ENCODE measurements at regions not wholly inside any gene's neighbourhood (a gene's known extent, or its start where the extent isn't known, plus 50 kb on each side); places are given as distances from the start of the nearest gene placed in this dataset.
"Not testable (repeated sequence)": the region's sequence is repeated elsewhere in the genome, so short reads cannot be mapped to it uniquely, and the experiment has no call there.

- peak; percentile 6 for DNase-seq (ENCODE audit: low spot score)
Measured at GRCh38 chr2:125364192-125364983, 1291.6 kb upstream of the GYPC start.

- DNase-seq (ENCODE audit: low spot score) = no peak
Measured at GRCh38 chr2:125364984-125365265, 1291.0 kb upstream of the GYPC start.

- no peak for DNase-seq (ENCODE audit: low spot score)
Measured at GRCh38 chr2:125371867-125372266, 1284.1 kb upstream of the GYPC start.

- no peak for DNase-seq (ENCODE audit: low spot score)
Measured at GRCh38 chr2:125373293-125373692, 1282.7 kb upstream of the GYPC start.

- DNase-seq (ENCODE audit: low spot score) = peak; percentile 3
Measured at GRCh38 chr2:125386074-125386473, 1269.9 kb upstream of the GYPC start.

GRCh38 chr2:125397535-125398251 is 1258.3 kb upstream of the GYPC start:
- DNase-seq (ENCODE audit: low spot score) = no peak

- no peak for DNase-seq (ENCODE audit: low spot score)
Measured at GRCh38 chr2:125398738-125399524, 1257.0 kb upstream of the GYPC start.

DNA sequence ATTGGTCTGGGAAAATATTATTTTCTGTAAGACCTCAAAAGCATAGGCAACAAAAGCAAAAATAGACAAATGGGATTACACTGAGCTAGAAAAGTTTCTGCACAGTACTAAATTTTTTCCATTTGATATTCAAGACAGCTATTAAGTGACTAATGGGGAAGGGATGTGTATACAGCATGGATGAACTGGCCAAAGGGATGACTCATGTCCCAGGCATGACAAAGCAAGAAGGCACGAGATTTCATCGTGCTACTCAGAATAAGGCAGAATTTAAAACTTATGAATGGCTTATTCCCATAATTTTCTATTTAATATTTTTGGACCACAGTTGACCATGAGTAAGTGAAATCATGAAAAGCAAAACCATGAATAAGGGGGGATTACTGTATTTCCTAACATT is 1250.1 kb upstream of the GYPC start:
- DNase-seq (ENCODE audit: low spot score) = no peak

- no peak for DNase-seq (ENCODE audit: low spot score)
Measured at GRCh38 chr2:125408874-125409538, 1247.0 kb upstream of the GYPC start.

DNA sequence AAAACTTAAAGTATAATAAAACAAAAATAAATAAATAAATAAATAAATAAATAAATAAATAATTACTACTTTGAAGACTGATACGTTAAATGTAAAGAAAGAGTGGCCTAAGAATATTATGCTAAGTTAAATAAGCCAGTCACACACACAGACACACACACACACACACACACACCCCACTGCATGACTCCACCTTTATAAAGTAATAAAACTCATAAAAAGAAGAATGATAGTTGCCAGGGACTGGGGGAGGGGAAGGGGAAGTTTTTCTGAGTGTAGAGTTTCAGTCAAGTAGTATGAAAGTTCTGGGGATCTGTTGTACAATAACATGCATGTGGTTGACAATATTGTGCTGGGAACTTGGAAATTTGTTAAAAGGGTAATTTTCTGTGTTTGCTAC is 1237.5 kb upstream of the GYPC start:
- no peak for DNase-seq (ENCODE audit: low spot score)

DNA sequence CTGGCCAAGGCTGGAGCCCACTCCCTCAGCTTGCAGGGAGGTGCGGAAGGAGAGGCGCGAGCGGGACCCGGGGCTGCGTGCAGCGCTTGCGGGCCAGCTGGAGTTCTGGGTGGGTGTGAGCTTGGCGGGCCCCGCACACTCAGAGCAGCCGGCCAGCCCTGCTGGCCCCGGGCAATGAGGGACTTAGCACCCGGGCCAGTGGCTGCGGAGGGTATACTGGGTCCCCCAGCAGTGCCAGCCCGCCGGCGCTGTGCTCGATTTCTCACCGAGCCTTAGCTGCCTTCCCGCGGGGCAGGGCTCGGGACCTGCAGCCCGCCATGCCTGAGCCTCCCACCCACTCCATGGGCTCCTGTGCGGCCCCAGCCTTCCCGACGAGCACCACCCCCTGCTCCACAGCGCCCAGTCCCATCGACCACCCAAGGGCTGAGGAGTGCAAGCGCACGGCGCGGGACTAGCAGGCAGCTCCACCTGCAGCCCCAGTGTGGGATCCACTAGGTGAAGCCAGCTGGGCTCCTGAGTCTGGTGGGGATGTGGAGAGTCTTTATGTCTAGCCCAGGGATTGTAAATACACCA is 1233.7 kb upstream of the GYPC start:
- not testable (repeated sequence) for DNase-seq (ENCODE audit: low spot score)

GRCh38 chr2:125424266-125424785 is 1231.6 kb upstream of the GYPC start:
- no peak for DNase-seq (ENCODE audit: low spot score)

- no peak for DNase-seq (ENCODE audit: low spot score)
Measured at GRCh38 chr2:125427721-125428315, 1228.1 kb upstream of the GYPC start.

GRCh38 chr2:125444106-125444505 is 1211.9 kb upstream of the GYPC start:
- DNase-seq (ENCODE audit: low spot score) = peak; percentile 41

DNA sequence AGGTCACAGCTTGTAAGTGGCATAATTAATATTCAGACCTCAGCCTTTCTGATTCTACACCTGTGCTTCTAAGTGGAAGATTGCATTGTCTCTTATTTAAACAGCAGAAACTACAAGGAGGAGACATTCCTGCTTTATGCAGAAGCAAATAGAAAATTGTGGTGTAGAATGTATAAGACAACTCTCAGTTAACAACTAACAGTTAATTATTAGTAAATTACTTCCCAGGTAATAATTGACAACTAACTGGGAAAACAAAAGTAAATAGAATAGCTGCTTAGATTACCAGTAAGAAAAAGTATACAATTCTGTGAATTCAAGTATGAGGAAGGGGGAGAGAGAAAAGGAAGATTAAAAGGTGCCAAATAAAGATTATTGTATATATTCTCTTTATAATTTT is 1210.5 kb upstream of the GYPC start:
- no peak for DNase-seq (ENCODE audit: low spot score)

DNA sequence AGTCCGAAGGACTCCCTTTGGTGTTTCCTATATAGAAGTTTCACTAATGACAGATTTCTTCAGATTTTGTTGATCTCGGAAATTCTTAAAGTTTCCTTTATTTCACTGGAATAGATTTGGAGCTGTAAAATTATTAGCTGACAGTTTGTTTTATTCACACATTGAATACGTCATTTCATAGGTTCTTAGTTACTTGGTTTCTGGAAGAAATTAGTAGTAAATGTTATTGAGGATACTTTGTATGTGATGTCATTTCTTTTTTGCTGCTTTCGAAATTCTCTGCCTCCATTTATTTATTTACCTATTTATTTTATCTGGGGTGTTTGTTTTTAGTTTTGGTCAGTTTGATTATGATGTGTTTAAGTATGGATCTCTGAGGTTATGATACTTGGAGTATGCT is 1205.9 kb upstream of the GYPC start:
- DNase-seq (ENCODE audit: low spot score) = no peak

- DNase-seq (ENCODE audit: low spot score) = no peak
Measured at GRCh38 chr2:125455110-125455509, 1200.8 kb upstream of the GYPC start.

GRCh38 chr2:125456693-125457363 is 1199.1 kb upstream of the GYPC start:
- no peak for DNase-seq (ENCODE audit: low spot score)

- DNase-seq (ENCODE audit: low spot score) = no peak
Measured at GRCh38 chr2:125471963-125472362, 1184.0 kb upstream of the GYPC start.

DNA sequence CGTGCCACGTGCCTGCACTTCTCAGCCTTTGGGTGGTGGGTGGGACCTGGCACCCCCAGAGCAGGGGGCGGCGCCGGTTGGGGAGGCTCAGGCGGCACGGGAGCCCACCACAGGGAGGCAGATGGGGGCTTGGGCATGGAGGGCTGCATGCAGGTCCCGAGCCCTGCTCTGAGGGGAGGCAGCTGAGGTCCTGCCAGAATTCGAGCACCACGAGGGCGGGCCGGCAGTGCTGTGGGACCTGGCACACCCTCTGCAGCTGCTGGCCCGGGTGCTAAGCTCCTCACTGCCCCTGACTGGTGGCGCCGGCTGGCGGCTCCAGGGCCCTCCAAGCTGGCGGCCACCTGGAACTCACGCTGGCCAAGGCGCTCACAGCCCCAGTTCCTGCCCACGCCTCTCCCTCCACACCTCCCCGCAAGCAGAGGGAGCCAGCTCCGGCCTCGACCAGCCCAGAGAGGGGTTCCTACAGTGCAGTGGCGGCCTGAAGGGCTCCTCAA is 1176.8 kb upstream of the GYPC start:
- DNase-seq (ENCODE audit: low spot score) = no peak

DNA sequence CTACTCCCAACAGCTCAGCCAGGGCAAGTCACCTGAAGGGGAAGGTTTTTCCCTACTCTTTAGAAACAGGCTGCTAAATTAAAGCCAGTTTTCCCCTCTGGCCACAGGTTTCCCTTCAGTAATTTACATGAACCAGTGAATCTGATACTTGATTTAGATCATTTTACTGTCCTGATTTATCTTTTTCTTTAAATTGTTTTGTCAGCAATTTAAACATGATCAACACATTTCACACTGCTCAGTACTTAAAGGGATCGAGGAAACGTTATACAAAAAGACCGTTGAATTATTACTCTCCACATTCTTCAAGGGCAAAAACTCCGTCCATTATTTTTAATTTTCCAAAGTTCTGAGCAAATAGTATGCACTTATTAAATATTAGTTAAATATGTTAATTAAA is 1165.7 kb upstream of the GYPC start:
- DNase-seq (ENCODE audit: low spot score) = no peak
